WTC11 (cell line): ENCODE measurements at regions not wholly inside any gene's neighbourhood (a gene's known extent, or its start where the extent isn't known, plus 50 kb on each side); places are given as distances from the start of the nearest gene placed in this dataset.
A peak's percentile ranks its signal among the peaks of the same experiment; 100 is the strongest.

Experiments used
- ATAC-seq: fragments of 200-7000 bp; cut with Tn5 transposase; 2 replicates; pipeline ENCODE4 v1.10.0; 2021; ENCODE audit warnings: mild to moderate bottlenecking, moderate library complexity
- CTCF ChIA-PET: fragments of 300-600 bp; sonication (Branson Sonifier 250); formaldehyde crosslinking; loops from one replicate; lab custom pipeline; 2021; ENCODE audit warnings: antibody characterized with exemption; lab: Charles Lee
- POLR2A ChIA-PET: fragments of 350-600 bp; sonication (Branson Sonifier 250); formaldehyde crosslinking; loops from one replicate; lab custom pipeline; 2021; ENCODE audit warnings: antibody characterized with exemption; lab: Charles Lee
- DNase-seq: peaks from one replicate; pipeline ENCODE4 v3.0.0; 2021; ENCODE audit warnings: low spot score
- H3K27ac Mint-ChIP-seq: 2 replicates; pipeline ENCODE4 v1.8.0; 2021; ENCODE audit warnings: mixed read lengths
- H3K27me3 Mint-ChIP-seq: 2 replicates; pipeline ENCODE4 v1.8.0; 2021; ENCODE audit warnings: low read depth, mild to moderate bottlenecking, moderate library complexity, mixed read lengths
- H3K36me3 Mint-ChIP-seq: 2 replicates; pipeline ENCODE4 v1.8.0; 2021; ENCODE audit warnings: mixed read lengths
- H3K4me1 Mint-ChIP-seq: 2 replicates; pipeline ENCODE4 v1.8.0; 2022; ENCODE audit warnings: mixed read lengths
- H3K4me3 Mint-ChIP-seq: 2 replicates; pipeline ENCODE4 v1.8.0; 2021; ENCODE audit warnings: mild to moderate bottlenecking, moderate library complexity, mixed read lengths
- H3K9me3 Mint-ChIP-seq: 2 replicates; pipeline ENCODE4 v1.8.0; 2021; ENCODE audit warnings: mixed read lengths
- CBFB ChIP-seq: sonication (generic); formaldehyde crosslinking; IDR thresholded peaks from 2 replicates; pipeline ENCODE4 v1.8.1; 2022; ENCODE audit warnings: mild to moderate bottlenecking, low read depth, missing genetic modification reagents
- ELF4 ChIP-seq: sonication (generic); formaldehyde crosslinking; IDR thresholded peaks from 2 replicates; pipeline ENCODE4 v1.8.1; 2022; ENCODE audit warnings: low read depth, mild to moderate bottlenecking, moderate library complexity, missing genetic modification reagents
- EMX1 ChIP-seq: fragments of 250-450 bp; sonication (Bioruptor Pico); IDR thresholded peaks from 2 replicates; pipeline ENCODE4 v1.8.0; 2021; ENCODE audit warnings: mild to moderate bottlenecking
- FOXP1 ChIP-seq: sonication (generic); formaldehyde crosslinking; IDR thresholded peaks from 2 replicates; pipeline ENCODE4 v1.8.0; 2022; ENCODE audit warnings: missing genetic modification reagents, mild to moderate bottlenecking, moderate library complexity, borderline replicate concordance
- GTF2I ChIP-seq: fragments of 250-450 bp; sonication (Bioruptor Pico); conservative IDR thresholded peaks from 2 replicates; pipeline ENCODE4 v1.4.0; 2021; ENCODE audit warnings: mild to moderate bottlenecking
- NFYB ChIP-seq: sonication (generic); formaldehyde crosslinking; conservative IDR thresholded peaks from 2 replicates; pipeline ENCODE4 v1.8.0; 2022; ENCODE audit warnings: low read depth, missing genetic modification reagents
- RORB ChIP-seq: fragments of 250-450 bp; sonication (Bioruptor Pico); IDR thresholded peaks from 2 replicates; pipeline ENCODE4 v1.9.0; 2021; ENCODE audit warnings: mild to moderate bottlenecking
- SP1 ChIP-seq: sonication (generic); formaldehyde crosslinking; conservative IDR thresholded peaks from 2 replicates; pipeline ENCODE4 v1.8.1; 2022; ENCODE audit warnings: missing genetic modification reagents
- TP53 ChIP-seq: sonication (generic); formaldehyde crosslinking; IDR thresholded peaks from 2 replicates; pipeline ENCODE4 v1.8.1; 2023; ENCODE audit warnings: mild to moderate bottlenecking, missing genetic modification reagents
- ZNF138 ChIP-seq: sonication (generic); formaldehyde crosslinking; conservative IDR thresholded peaks from 2 replicates; pipeline ENCODE4 v1.8.1; 2022; ENCODE audit warnings: mild to moderate bottlenecking, moderate library complexity, missing genetic modification reagents
- TF ChIP-seq, protein P1 (sequence below): fragments of 250-450 bp; sonication (Bioruptor Pico); IDR thresholded peaks from 2 replicates; pipeline ENCODE4 v2.1.2; 2022; ENCODE audit warnings: mild to moderate bottlenecking, moderate library complexity
- TF ChIP-seq, protein P2 (sequence below): sonication (generic); formaldehyde crosslinking; IDR thresholded peaks from 2 replicates; pipeline ENCODE4 v1.8.1; 2023; ENCODE audit warnings: mild to moderate bottlenecking, missing genetic modification reagents, moderate library complexity
- TF ChIP-seq, protein P3 (sequence below): fragments of 250-450 bp; sonication (Bioruptor Pico); IDR thresholded peaks from 2 replicates; pipeline ENCODE4 v1.8.0; 2021; ENCODE audit warnings: mild to moderate bottlenecking
- TF ChIP-seq, protein P4 (sequence below): sonication (generic); formaldehyde crosslinking; IDR thresholded peaks from 2 replicates; pipeline ENCODE4 v1.8.1; 2023; ENCODE audit warnings: mild to moderate bottlenecking, missing genetic modification reagents, moderate library complexity
- TF ChIP-seq, protein P5 (sequence below): sonication (generic); formaldehyde crosslinking; IDR thresholded peaks from 2 replicates; pipeline ENCODE4 v1.8.1; 2023; ENCODE audit warnings: mild to moderate bottlenecking, missing genetic modification reagents, borderline replicate concordance

DNA sequence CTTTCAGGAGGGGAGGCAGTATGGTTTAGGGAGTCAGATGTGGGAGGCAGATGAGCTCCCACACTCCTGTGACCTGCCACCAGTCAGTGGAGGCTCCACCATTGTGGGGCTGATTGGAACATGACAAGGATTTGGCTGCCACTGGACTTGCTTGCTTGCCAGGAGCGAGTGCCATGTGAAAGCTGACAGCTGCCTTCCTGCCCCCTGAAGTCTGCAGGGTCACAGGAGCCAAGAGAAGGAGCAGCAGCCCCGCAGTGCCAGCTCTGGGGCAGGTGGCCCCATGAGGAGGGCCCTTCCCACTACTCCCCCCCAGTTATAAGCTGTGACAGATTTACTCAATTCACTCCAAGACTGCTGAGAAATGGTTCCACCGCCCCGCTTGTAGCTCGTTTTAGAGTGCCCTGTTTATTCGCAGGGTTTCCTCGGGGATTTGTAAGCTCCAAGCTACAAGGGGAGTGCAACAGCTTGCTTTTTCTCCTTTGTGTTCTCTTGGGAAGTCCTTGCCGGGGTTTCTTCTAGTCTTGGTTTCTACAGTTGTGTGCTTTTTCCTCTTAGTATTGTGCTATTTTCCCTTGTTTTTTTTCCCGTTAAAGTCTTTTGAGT, 414.3 kb downstream of the MEIS1 start:
- Mint-ChIP-seq H3K27me3 (no peaks in the 10 kb centered on the region), H3K4me3 (no peak overlapping the region), H3K4me1 (peaks cover 9% of the 10 kb centered on the region), H3K27ac (no peak overlapping the region), H3K36me3 (no peaks in the 10 kb centered on the region), H3K9me3 (no peaks in the 10 kb centered on the region)
- CTCF ChIA-PET = no interaction called here
- TF ChIP-seq EMX1 (CRISPR knock-in tag) (no peak), FOXP1 (CRISPR knock-in tag) (no peak), ELF4 (CRISPR knock-in tag) (no peak), NFYB (no peak), GTF2I (CRISPR knock-in tag) (no peak), RORB (CRISPR knock-in tag) (no peak), SP1 (CRISPR knock-in tag) (no peak), TP53 (CRISPR knock-in tag) (no peak), ZNF138 (no peak)
- TF ChIP-seq, protein P1, sequence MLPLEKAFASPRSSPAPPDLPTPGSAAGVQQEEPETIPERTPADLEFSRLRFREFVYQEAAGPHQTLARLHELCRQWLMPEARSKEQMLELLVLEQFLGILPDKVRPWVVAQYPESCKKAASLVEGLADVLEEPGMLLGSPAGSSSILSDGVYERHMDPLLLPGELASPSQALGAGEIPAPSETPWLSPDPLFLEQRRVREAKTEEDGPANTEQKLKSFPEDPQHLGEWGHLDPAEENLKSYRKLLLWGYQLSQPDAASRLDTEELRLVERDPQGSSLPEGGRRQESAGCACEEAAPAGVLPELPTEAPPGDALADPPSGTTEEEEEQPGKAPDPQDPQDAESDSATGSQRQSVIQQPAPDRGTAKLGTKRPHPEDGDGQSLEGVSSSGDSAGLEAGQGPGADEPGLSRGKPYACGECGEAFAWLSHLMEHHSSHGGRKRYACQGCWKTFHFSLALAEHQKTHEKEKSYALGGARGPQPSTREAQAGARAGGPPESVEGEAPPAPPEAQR = no peak
- TF ChIP-seq, protein P2, sequence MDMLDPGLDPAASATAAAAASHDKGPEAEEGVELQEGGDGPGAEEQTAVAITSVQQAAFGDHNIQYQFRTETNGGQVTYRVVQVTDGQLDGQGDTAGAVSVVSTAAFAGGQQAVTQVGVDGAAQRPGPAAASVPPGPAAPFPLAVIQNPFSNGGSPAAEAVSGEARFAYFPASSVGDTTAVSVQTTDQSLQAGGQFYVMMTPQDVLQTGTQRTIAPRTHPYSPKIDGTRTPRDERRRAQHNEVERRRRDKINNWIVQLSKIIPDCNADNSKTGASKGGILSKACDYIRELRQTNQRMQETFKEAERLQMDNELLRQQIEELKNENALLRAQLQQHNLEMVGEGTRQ (CRISPR knock-in tag) = no peak
- TF ChIP-seq, protein P3, sequence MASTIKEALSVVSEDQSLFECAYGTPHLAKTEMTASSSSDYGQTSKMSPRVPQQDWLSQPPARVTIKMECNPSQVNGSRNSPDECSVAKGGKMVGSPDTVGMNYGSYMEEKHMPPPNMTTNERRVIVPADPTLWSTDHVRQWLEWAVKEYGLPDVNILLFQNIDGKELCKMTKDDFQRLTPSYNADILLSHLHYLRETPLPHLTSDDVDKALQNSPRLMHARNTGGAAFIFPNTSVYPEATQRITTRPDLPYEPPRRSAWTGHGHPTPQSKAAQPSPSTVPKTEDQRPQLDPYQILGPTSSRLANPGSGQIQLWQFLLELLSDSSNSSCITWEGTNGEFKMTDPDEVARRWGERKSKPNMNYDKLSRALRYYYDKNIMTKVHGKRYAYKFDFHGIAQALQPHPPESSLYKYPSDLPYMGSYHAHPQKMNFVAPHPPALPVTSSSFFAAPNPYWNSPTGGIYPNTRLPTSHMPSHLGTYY (CRISPR knock-in tag) = no peak
- TF ChIP-seq, protein P4, sequence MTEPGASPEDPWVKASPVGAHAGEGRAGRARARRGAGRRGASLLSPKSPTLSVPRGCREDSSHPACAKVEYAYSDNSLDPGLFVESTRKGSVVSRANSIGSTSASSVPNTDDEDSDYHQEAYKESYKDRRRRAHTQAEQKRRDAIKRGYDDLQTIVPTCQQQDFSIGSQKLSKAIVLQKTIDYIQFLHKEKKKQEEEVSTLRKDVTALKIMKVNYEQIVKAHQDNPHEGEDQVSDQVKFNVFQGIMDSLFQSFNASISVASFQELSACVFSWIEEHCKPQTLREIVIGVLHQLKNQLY (CRISPR knock-in tag) = no peak
- TF ChIP-seq, protein P5, sequence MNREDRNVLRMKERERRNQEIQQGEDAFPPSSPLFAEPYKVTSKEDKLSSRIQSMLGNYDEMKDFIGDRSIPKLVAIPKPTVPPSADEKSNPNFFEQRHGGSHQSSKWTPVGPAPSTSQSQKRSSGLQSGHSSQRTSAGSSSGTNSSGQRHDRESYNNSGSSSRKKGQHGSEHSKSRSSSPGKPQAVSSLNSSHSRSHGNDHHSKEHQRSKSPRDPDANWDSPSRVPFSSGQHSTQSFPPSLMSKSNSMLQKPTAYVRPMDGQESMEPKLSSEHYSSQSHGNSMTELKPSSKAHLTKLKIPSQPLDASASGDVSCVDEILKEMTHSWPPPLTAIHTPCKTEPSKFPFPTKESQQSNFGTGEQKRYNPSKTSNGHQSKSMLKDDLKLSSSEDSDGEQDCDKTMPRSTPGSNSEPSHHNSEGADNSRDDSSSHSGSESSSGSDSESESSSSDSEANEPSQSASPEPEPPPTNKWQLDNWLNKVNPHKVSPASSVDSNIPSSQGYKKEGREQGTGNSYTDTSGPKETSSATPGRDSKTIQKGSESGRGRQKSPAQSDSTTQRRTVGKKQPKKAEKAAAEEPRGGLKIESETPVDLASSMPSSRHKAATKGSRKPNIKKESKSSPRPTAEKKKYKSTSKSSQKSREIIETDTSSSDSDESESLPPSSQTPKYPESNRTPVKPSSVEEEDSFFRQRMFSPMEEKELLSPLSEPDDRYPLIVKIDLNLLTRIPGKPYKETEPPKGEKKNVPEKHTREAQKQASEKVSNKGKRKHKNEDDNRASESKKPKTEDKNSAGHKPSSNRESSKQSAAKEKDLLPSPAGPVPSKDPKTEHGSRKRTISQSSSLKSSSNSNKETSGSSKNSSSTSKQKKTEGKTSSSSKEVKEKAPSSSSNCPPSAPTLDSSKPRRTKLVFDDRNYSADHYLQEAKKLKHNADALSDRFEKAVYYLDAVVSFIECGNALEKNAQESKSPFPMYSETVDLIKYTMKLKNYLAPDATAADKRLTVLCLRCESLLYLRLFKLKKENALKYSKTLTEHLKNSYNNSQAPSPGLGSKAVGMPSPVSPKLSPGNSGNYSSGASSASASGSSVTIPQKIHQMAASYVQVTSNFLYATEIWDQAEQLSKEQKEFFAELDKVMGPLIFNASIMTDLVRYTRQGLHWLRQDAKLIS = no peak
- ATAC-seq (no peak), DNase-seq (no peak)
- POLR2A ChIA-PET = no interaction called here

DNA sequence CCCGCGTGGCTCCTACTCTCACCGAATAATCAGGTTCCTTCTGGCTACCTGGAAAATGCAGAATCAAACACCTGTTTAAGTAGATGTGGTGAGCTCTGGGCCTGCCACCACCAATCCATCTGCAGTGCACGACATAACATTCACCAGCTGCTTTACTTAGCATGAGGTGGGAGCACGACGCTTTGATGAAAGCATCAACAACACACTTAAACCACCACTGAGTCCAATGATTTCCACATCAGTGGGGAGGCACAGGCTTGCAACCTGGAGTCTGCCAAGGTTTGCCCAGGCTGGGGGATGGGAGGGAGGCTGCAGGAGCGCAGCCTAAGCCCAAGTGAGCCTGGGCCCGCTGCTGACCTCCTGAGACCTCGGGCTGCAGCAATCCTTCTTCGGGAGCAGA, 415.5 kb downstream of the MEIS1 start:
- no peak overlapping the region for H3K27ac Mint-ChIP-seq
- POLR2A ChIA-PET = no interaction called here

More for the DNA sequence above, 415.5 kb downstream of the MEIS1 start:
- Mint-ChIP-seq H3K4me3 (no peak overlapping the region), H3K9me3 (no peaks in the 10 kb centered on the region), H3K27me3 (no peaks in the 10 kb centered on the region), H3K36me3 (no peaks in the 10 kb centered on the region), H3K4me1 (peaks cover 9% of the 10 kb centered on the region)
- DNase-seq (no peak), ATAC-seq (peak; percentile 30; the same call in 1 of the 2 replicates)
- no peak for TF ChIP-seq CBFB (CRISPR knock-in tag)
- TF ChIP-seq, protein P4 (CRISPR knock-in tag) = no peak
- CTCF ChIA-PET = no interaction called here
